Hepatocyte (in vitro differentiated cells): ENCODE measurements at regions not wholly inside any gene's neighbourhood (a gene's known extent, or its start where the extent isn't known, plus 50 kb on each side); places are given as distances from the start of the nearest gene placed in this dataset.
A peak's percentile ranks its signal among the peaks of the same experiment; 100 is the strongest.

ENCODE experiments used
- DNase-seq: peaks from one replicate; pipeline ENCODE4 v3.0.0-alpha.2; 2016; ENCODE audit warnings: low spot score
- H2AFZ ChIP-seq: fragments of 200-600 bp; sonication (generic); 2 replicates; pipeline ENCODE4 v1.6.0; 2016; ENCODE audit warnings: antibody characterized with exemption, mild to moderate bottlenecking
- H3K27ac ChIP-seq: fragments of 200-600 bp; sonication (generic); 2 replicates; pipeline ENCODE4 v1.5.1; 2016; ENCODE audit warnings: mild to moderate bottlenecking
- H3K27me3 ChIP-seq: fragments of 200-600 bp; sonication (generic); 2 replicates; pipeline ENCODE4 v1.6.1; 2016
- H3K36me3 ChIP-seq: fragments of 200-600 bp; sonication (generic); replicated peaks from 2 replicates; pipeline ENCODE4 v1.5.1; 2016; ENCODE audit warnings: low read depth; ENCODE audit not compliant: insufficient read depth
- H3K4me1 ChIP-seq: fragments of 200-600 bp; sonication (generic); 2 replicates; pipeline ENCODE4 v1.5.1; 2016; ENCODE audit warnings: mild to moderate bottlenecking, moderate library complexity; ENCODE audit not compliant: insufficient read depth
- H3K4me2 ChIP-seq: fragments of 200-600 bp; sonication (generic); 2 replicates; pipeline ENCODE4 v1.6.0; 2016
- H3K4me3 ChIP-seq: fragments of 200-600 bp; sonication (generic); 2 replicates; pipeline ENCODE4 v1.5.1; 2016; ENCODE audit warnings: mild to moderate bottlenecking
- H3K79me2 ChIP-seq: fragments of 200-600 bp; sonication (generic); 2 replicates; pipeline ENCODE4 v1.6.0; 2017; ENCODE audit warnings: mild to moderate bottlenecking
- H3K9me2 ChIP-seq: fragments of 200-600 bp; sonication (generic); replicated peaks from 2 replicates; pipeline ENCODE4 v1.6.0; 2017; ENCODE audit warnings: mild to moderate bottlenecking; ENCODE audit not compliant: insufficient read depth
- H3K9me3 ChIP-seq: fragments of 200-600 bp; sonication (generic); 2 replicates; pipeline ENCODE4 v1.5.1; 2016; ENCODE audit warnings: low read depth, mild to moderate bottlenecking
- H4K20me1 ChIP-seq: fragments of 200-600 bp; sonication (generic); 2 replicates; pipeline ENCODE4 v1.6.0; 2016; ENCODE audit warnings: mild to moderate bottlenecking; ENCODE audit not compliant: insufficient read depth, poor library complexity, severe bottlenecking
- CTCF ChIP-seq: fragments of 200-600 bp; sonication (generic); IDR thresholded peaks from 2 replicates; pipeline ENCODE4 v1.5.1; 2016; ENCODE audit warnings: antibody characterized with exemption, mild to moderate bottlenecking; ENCODE audit not compliant: poor library complexity
- EZH2 ChIP-seq: fragments of 200-600 bp; sonication (generic); IDR thresholded peaks from 2 replicates; pipeline ENCODE4 v1.6.1; 2016; ENCODE audit warnings: antibody characterized with exemption, mild to moderate bottlenecking, borderline replicate concordance
- EZH2phosphoT487 ChIP-seq: fragments of 200-600 bp; sonication (generic); IDR thresholded peaks from one replicate; pipeline ENCODE4 v1.6.1; 2018; ENCODE audit warnings: antibody characterized with exemption, mild to moderate bottlenecking, low read depth, moderate library complexity; ENCODE audit not compliant: unreplicated experiment, severe bottlenecking
- WGBS: methylation state at CpG from one replicate; pipeline ENCODE4 v1.1.6; 2016; ENCODE audit warnings: low lambda C conversion rate; ENCODE audit errors: missing lambda C conversion rate; 5-methylcytosine and 5-hydroxymethylcytosine counted together

- no peaks in the 10 kb centered on the region for H4K20me1 ChIP-seq
- no peak for DNase-seq
These were observed 502.0 kb downstream of the NR2F1-AS1 start for GRCh38 chr5:93079046-93079445.

GRCh38 chr5:93078082-93079038 lies 502.7 kb downstream of the NR2F1-AS1 start:
- H3K79me2 ChIP-seq = no peaks in the 10 kb centered on the region
- no peaks in the 10 kb centered on the region for H4K20me1 ChIP-seq
- peak overlapping the region; percentile 8 for H3K27ac ChIP-seq
- H3K4me3 ChIP-seq = no peak overlapping the region
- no peaks in the 10 kb centered on the region for H3K9me3 ChIP-seq
- H3K4me2 ChIP-seq = peak overlapping the region; percentile 1
- no peak for TF ChIP-seq EZH2
- H2AFZ ChIP-seq = no peak overlapping the region
- H3K36me3 ChIP-seq = no peaks in the 10 kb centered on the region
- 52% methylated on average over 11 of the region's 11 CpGs for WGBS
- no peaks in the 10 kb centered on the region for H3K27me3 ChIP-seq
- H3K4me1 ChIP-seq = peaks cover 4% of the 10 kb centered on the region
- peak; percentile 74 for DNase-seq
- H3K9me2 ChIP-seq = no peaks in the 10 kb centered on the region

More at GRCh38 chr5:93079046-93079445, 502.0 kb downstream of the NR2F1-AS1 start:
- no peak overlapping the region for H2AFZ ChIP-seq
- H3K27ac ChIP-seq = peak overlapping the region; percentile 6
- H3K79me2 ChIP-seq = no peaks in the 10 kb centered on the region
- no peak for TF ChIP-seq EZH2phosphoT487
- TF ChIP-seq CTCF = no peak
- TF ChIP-seq EZH2 = no peak
- H3K36me3 ChIP-seq = no peaks in the 10 kb centered on the region
- no peak overlapping the region for H3K4me3 ChIP-seq
- peaks cover 4% of the 10 kb centered on the region for H3K4me1 ChIP-seq
- WGBS = 81% methylated on average over 2 of the region's 2 CpGs
- H3K27me3 ChIP-seq = no peaks in the 10 kb centered on the region
- H3K9me3 ChIP-seq = no peaks in the 10 kb centered on the region
- no peaks in the 10 kb centered on the region for H3K9me2 ChIP-seq
- peak overlapping the region; percentile 1 for H3K4me2 ChIP-seq

- peaks cover 4% of the 10 kb centered on the region for H3K4me1 ChIP-seq
- no peak overlapping the region for H3K27ac ChIP-seq
- H3K36me3 ChIP-seq = no peaks in the 10 kb centered on the region
- no peak overlapping the region for H2AFZ ChIP-seq
- H3K9me3 ChIP-seq = no peaks in the 10 kb centered on the region
- no peaks in the 10 kb centered on the region for H3K9me2 ChIP-seq
- no peaks in the 10 kb centered on the region for H3K27me3 ChIP-seq
- TF ChIP-seq EZH2phosphoT487 (no peak), EZH2 (no peak)
- no peaks in the 10 kb centered on the region for H4K20me1 ChIP-seq
- H3K4me3 ChIP-seq = no peak overlapping the region
- H3K4me2 ChIP-seq = no peak overlapping the region
- 96% methylated on average over 4 of the region's 4 CpGs for WGBS
- no peaks in the 10 kb centered on the region for H3K79me2 ChIP-seq
- no peak for DNase-seq
These were observed 504.5 kb downstream of the NR2F1-AS1 start for GRCh38 chr5:93076566-93076965.

- 93% methylated on average over 2 of the region's 2 CpGs for WGBS
- H3K27me3 ChIP-seq = no peaks in the 10 kb centered on the region
- no peaks in the 10 kb centered on the region for H3K36me3 ChIP-seq
These were observed 504.9 kb downstream of the NR2F1-AS1 start for GRCh38 chr5:93076096-93076495.

More at GRCh38 chr5:93076096-93076495, 504.9 kb downstream of the NR2F1-AS1 start:
- no peak for DNase-seq
- no peak overlapping the region for H2AFZ ChIP-seq
- peaks cover 4% of the 10 kb centered on the region for H3K4me1 ChIP-seq
- H4K20me1 ChIP-seq = no peaks in the 10 kb centered on the region
- H3K27ac ChIP-seq = no peak overlapping the region
- no peaks in the 10 kb centered on the region for H3K9me3 ChIP-seq
- no peak overlapping the region for H3K4me3 ChIP-seq
- no peak overlapping the region for H3K4me2 ChIP-seq
- no peaks in the 10 kb centered on the region for H3K79me2 ChIP-seq
- no peaks in the 10 kb centered on the region for H3K9me2 ChIP-seq
- TF ChIP-seq EZH2 (no peak), EZH2phosphoT487 (no peak), CTCF (no peak)
